ENCODE measurements at regions not wholly inside any gene's neighbourhood (a gene's known extent, or its start where the extent isn't known, plus 50 kb on each side); places are given as distances from the start of the nearest gene placed in this dataset.

GRCh38 chr6:164049517-164049988, 635.0 kb downstream of the QKI start:
- WGBS (ENCODE audit: insufficient coverage, low coverage, missing lambda C conversion rate) = 0% methylated on average over 2 of the region's 2 CpGs
- CTCF ChIA-PET (ENCODE audit: low intra/inter-chr PET ratio) = no interaction called here

More at GRCh38 chr6:164049517-164049988, 635.0 kb downstream of the QKI start:
- in situ Hi-C loops (cut with MboI) = no loop called here
- no TSS peak for BruUV-seq (replicated peaks)
- no peak overlapping the region for H3K9ac ChIP-seq (ENCODE audit: insufficient read depth in 1 of 2, low read depth in 2 of 2, low read length in 2 of 2)
- DNase-seq (ENCODE audit: extremely low read depth in 1 of 4, low spot score in 3 of 4) (no peak), FAIRE-seq (no peak), ATAC-seq (no peak)
- no peak overlapping the region for H3K4me3 ChIP-seq
- no peaks in the 10 kb centered on the region for H3K9me3 ChIP-seq (replicated peaks; ENCODE audit: control insufficient read depth, insufficient read depth, low read depth, low read length)
- no peak overlapping the region for H3K4me2 ChIP-seq (ENCODE audit: insufficient read depth, low read length)
- H4K20me1 ChIP-seq (replicated peaks; ENCODE audit: control insufficient read depth, insufficient read depth, low read length) = no peaks in the 10 kb centered on the region
- H3K9me1 ChIP-seq (ENCODE audit: control insufficient read depth, insufficient read depth, low read length) = no peaks in the 10 kb centered on the region
- TF ChIP-seq TAL1 (IDR thresholded peaks at IDR 0.05) (no peak), MBD1 (CRISPR knock-in tag; IDR thresholded peaks at IDR 0.05) (no peak)
- H3K27ac ChIP-seq (ENCODE audit: extremely low read depth, low read depth, low read length) = no peak overlapping the region
- no peaks in the 10 kb centered on the region for H3K27me3 ChIP-seq (ENCODE audit: control insufficient read depth in 2 of 2, insufficient read depth in 2 of 2, low read length in 2 of 2)
- no peaks in the 10 kb centered on the region for H3K79me2 ChIP-seq (ENCODE audit: control insufficient read depth, insufficient read depth, low read length)
- intact Hi-C loops (cut with micrococcal nuclease) = no loop called here
- no peak overlapping the region for H2AFZ ChIP-seq (ENCODE audit: low read depth, low read length)
- POLR2A ChIA-PET = no interaction called here
- no peaks in the 10 kb centered on the region for H3K4me1 ChIP-seq (replicated peaks in 1 of 2; ENCODE audit: control insufficient read depth in 2 of 2, insufficient read depth in 2 of 2, low read length in 2 of 2)
- H3K36me3 ChIP-seq (ENCODE audit: control insufficient read depth, insufficient read depth, low read length) = no peaks in the 10 kb centered on the region

Measured in K562 (cell line).